ENCODE measurements at regions not wholly inside any gene's neighbourhood (a gene's known extent, or its start where the extent isn't known, plus 50 kb on each side); places are given as distances from the start of the nearest gene placed in this dataset.

GRCh38 chr15:95120595-95120994, 889.2 kb downstream of the MCTP2 start:
- intact Hi-C loops (cut with micrococcal nuclease; ENCODE audit: unreplicated experiment) = no loop called here
- Mint-ChIP-seq H3K4me1 (ENCODE audit: low read depth, unreplicated experiment) (no peaks in the 10 kb centered on the region), H3K27ac (ENCODE audit: unreplicated experiment) (no peak overlapping the region)

GRCh38 chr15:95121191-95121590, 889.8 kb downstream of the MCTP2 start:
- BruUV-seq (replicated peaks) = no TSS peak
- peaks cover 2% of the 10 kb centered on the region for H3K9me3 Mint-ChIP-seq (ENCODE audit: low read depth, unreplicated experiment)
- intact Hi-C loops (cut with micrococcal nuclease; ENCODE audit: unreplicated experiment) = no loop called here
- no peak overlapping the region for H3K27ac Mint-ChIP-seq (ENCODE audit: unreplicated experiment)
- no peak for TF ChIP-seq CTCF (IDR thresholded peaks at IDR 0.05; ENCODE audit: unreplicated experiment)
- H3K4me1 Mint-ChIP-seq (ENCODE audit: low read depth, unreplicated experiment) = no peaks in the 10 kb centered on the region
- no peaks in the 10 kb centered on the region for H3K27me3 Mint-ChIP-seq (ENCODE audit: unreplicated experiment)
- H3K36me3 Mint-ChIP-seq (ENCODE audit: insufficient read depth, unreplicated experiment) = no peaks in the 10 kb centered on the region
- DNase-seq = no peak
- CTCF ChIA-PET = no interaction called here
- no peak overlapping the region for H3K4me3 Mint-ChIP-seq (ENCODE audit: low read depth, unreplicated experiment)

More at GRCh38 chr15:95120595-95120994, 889.2 kb downstream of the MCTP2 start:
- Mint-ChIP-seq H3K36me3 (ENCODE audit: insufficient read depth, unreplicated experiment) (no peaks in the 10 kb centered on the region), H3K27me3 (ENCODE audit: unreplicated experiment) (no peaks in the 10 kb centered on the region), H3K9me3 (ENCODE audit: low read depth, unreplicated experiment) (peaks cover 2% of the 10 kb centered on the region), H3K4me3 (ENCODE audit: low read depth, unreplicated experiment) (no peak overlapping the region)
- no peak for TF ChIP-seq CTCF (IDR thresholded peaks at IDR 0.05; ENCODE audit: unreplicated experiment)
- no peak for DNase-seq
- CTCF ChIA-PET = no interaction called here
- BruUV-seq (replicated peaks) = no TSS peak

- Mint-ChIP-seq H3K27me3 (ENCODE audit: unreplicated experiment) (no peaks in the 10 kb centered on the region), H3K36me3 (ENCODE audit: insufficient read depth, unreplicated experiment) (no peaks in the 10 kb centered on the region), H3K27ac (ENCODE audit: unreplicated experiment) (no peak overlapping the region), H3K4me3 (ENCODE audit: low read depth, unreplicated experiment) (no peak overlapping the region), H3K9me3 (ENCODE audit: low read depth, unreplicated experiment) (peaks cover 6% of the 10 kb centered on the region), H3K4me1 (ENCODE audit: low read depth, unreplicated experiment) (no peaks in the 10 kb centered on the region)
- no peak for DNase-seq
- intact Hi-C loops (cut with micrococcal nuclease; ENCODE audit: unreplicated experiment) = no loop called here
- BruUV-seq (replicated peaks) = no TSS peak
- no peak for TF ChIP-seq CTCF (IDR thresholded peaks at IDR 0.05; ENCODE audit: unreplicated experiment)
- CTCF ChIA-PET = interaction anchor here (0.6 kb wide), 1 partner anchor 24 kb away, joined by 4 read pairs; no protein-coding TSS in a partner anchor
These were observed 894.4 kb downstream of the MCTP2 start for GRCh38 chr15:95125803-95126202.

- H3K27me3 Mint-ChIP-seq (ENCODE audit: unreplicated experiment) = no peaks in the 10 kb centered on the region
- TF ChIP-seq CTCF (IDR thresholded peaks at IDR 0.05; ENCODE audit: unreplicated experiment) = no peak
- peaks cover 7% of the 10 kb centered on the region for H3K9me3 Mint-ChIP-seq (ENCODE audit: low read depth, unreplicated experiment)
- CTCF ChIA-PET = interaction anchor here (1.1 kb wide), 1 partner anchor 11 kb away, joined by 3 read pairs; no protein-coding TSS in a partner anchor
- H3K36me3 Mint-ChIP-seq (ENCODE audit: insufficient read depth, unreplicated experiment) = no peaks in the 10 kb centered on the region
- H3K27ac Mint-ChIP-seq (ENCODE audit: unreplicated experiment) = no peak overlapping the region
- H3K4me1 Mint-ChIP-seq (ENCODE audit: low read depth, unreplicated experiment) = no peaks in the 10 kb centered on the region
- DNase-seq = no peak
- no TSS peak for BruUV-seq (replicated peaks)
- no peak overlapping the region for H3K4me3 Mint-ChIP-seq (ENCODE audit: low read depth, unreplicated experiment)
- intact Hi-C loops (cut with micrococcal nuclease; ENCODE audit: unreplicated experiment) = no loop called here
These were observed 896.0 kb downstream of the MCTP2 start for GRCh38 chr15:95127356-95127755.

Measured in Calu3 (cell line).